ENCODE measurements at regions not wholly inside any gene's neighbourhood (a gene's known extent, or its start where the extent isn't known, plus 50 kb on each side); places are given as distances from the start of the nearest gene placed in this dataset.
"Not testable (repeated sequence)": the region's sequence is repeated elsewhere in the genome, so short reads cannot be mapped to it uniquely, and the experiment has no call there.

DNA sequence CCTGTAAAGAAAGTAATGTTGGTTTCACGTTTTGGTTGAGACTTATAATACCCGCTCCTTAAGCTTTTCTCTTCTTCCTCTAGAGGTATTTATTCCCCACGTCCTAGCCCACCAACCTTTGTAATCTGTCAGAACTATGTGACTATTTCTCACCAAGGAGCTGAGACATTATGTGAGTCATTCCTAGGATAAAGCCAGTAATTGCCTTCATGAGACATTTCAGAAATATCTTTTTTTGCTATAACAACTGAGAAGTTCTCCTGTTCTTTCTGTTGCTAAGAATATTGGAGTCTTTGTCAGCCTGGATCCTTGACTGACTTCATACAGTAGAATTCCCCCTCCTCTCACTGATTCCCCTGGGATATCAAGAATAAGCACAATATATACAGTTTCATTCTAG, 1497.0 kb upstream of the TENM4 start:
- DNase-seq (ENCODE audit: low read depth) = no peak

DNA sequence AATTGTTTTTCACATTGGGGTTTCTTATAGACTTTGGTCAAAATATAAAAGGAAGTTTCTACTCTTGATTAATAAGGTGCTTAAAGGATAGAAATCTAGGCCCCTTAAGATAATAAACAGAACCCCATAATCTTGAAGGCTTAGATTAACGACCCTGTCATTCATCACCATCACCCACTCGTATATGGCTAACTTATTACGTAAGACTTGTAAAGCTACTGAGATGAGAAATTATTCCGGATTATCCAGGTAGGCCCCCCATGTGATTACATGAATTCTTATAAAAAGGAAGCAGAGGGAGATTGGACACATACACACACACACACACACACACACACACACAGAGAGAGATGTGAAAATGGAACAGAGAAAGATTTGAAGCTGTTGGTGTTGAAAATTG, 1489.2 kb upstream of the TENM4 start:
- no peak for DNase-seq (ENCODE audit: low read depth)

DNA sequence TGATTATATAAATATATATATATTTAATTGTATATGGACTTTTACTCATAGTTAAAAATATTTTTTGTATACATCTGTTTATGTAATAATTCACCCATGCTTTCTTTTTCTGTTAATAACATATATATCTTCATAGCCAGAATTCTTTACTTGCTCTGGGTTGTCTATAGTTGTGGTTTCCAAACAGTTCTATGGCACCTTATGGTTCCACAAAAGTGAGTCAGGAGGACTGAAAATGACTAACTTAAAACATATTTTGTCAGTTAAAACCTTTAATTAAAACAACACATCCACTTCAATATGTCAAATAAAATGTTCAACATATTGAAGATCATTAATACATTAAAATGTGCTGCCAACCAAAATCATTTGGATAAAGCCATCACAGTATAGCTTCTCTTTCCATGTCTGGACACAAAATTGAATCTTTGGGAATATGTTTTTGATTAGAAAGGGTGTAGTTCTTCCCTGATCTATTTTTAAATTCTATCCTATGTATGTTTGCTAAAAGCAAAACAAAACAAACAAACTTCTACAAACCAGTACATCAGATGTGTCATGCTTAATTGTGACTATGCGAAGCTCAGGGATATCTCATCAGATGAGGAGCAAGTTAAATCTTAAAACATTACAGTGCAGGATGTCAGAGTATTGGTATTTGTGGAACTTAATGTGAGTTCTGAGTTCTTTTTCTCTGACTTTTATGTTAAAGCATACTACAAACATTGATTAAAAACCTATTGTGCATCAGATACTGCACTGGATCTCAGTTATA, 1488.4 kb upstream of the TENM4 start:
- no peak for DNase-seq (ENCODE audit: low read depth)

DNA sequence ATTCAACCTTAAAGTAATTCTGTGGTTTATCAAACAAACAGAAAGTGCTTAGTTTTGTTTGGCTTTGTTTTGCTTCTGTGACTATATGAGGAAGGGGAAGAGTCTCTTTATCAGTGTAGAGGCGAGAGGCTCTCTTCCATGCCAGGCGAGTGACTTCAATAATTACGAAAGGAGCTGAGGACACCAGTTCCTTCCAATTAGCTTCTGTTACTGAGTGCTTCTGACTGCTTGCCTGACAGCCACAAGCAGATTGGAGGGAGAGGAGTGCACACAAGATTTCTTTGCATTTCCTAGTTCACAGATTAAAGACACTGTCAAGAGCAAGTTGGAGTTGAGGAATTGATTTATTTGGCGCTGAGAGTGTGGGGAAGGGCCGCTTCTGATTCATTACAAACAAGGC, 1484.5 kb upstream of the TENM4 start:
- no peak for DNase-seq (ENCODE audit: low read depth)

DNA sequence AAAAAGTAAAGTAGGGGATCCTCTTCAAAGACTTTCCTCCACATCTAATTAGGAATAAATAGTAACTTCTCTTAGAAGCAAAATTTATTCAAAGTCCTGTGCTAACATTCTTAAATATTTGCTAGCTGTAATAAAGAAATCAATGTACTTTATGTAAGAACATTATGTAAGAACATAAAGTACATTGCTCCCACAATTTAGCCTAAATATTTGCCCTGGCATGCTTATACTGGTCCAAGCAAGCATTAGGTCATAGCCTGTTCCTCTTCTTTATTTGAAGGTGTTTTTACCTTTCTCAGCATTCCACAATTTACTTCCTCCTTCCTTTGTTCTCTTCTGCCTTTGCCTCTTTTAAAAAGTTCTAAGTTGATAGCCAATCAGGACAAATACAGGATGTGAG, 1480.5 kb upstream of the TENM4 start:
- DNase-seq (ENCODE audit: low read depth) = not testable (repeated sequence)

DNA sequence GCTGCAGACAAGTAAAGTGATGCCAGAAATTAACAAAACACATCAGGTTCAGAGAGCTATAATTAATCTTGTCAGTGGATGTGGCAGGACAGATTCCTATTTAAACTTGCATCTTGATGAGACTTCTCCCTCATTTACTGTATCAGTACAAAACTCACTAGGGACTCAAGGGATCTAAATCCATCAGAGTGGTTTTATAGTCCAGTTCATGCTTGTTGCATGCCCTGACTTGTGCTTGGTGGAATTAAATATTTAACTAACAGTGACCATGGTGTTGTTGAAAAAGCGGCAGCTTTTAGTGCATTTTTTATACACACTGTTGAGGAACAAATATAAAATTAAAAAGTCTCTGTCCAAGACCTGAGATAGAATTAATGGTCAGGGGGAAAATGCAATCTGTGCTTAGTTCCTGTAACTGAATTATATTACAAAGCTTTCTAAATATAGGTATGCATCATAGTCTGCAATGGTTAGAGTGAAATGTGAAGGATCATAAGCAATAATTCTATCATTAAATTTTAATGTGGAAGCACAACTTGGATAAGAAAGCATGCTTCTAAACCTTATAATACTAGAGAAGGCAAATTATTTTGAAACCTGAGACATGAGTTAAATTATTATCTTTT, 1475.5 kb upstream of the TENM4 start:
- DNase-seq (ENCODE audit: low read depth) = no peak

DNA sequence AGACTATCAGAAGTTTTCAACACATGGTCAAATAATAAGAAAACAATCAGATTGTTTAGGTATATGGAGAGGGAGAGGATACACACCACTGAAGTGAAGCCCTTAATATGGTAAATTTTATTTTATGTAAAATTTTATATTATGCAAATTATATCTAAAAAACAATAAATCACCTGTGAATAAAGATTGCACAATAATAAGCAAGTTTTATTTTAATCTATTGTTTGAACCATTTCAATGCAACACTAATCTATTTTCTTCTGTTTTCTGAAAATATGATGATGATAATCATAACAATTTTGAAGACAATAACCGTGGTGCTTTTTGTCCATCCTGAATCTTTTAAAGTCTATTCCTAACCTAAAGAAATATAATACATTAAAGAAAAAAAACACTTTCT, 1473.5 kb upstream of the TENM4 start:
- no peak for DNase-seq (ENCODE audit: low read depth)

DNA sequence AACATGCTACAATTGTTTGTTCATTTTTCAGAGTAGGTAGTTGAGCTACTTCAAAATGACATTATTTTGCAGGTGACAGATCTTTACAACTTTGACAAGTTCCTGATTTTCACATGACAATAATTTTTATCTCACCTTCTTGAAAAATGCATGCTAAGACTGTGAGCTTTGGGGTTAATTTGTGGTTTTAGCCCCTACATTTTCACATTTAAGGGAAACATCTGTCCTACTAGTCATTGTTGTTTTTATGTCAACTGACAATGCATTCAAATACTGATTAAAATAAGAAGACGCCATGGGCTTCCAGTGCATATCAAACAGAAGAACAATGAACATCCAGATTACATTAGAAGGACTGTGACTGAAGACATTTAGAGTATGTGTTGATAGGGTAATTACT, 1470.8 kb upstream of the TENM4 start:
- DNase-seq (ENCODE audit: low read depth) = no peak

DNA sequence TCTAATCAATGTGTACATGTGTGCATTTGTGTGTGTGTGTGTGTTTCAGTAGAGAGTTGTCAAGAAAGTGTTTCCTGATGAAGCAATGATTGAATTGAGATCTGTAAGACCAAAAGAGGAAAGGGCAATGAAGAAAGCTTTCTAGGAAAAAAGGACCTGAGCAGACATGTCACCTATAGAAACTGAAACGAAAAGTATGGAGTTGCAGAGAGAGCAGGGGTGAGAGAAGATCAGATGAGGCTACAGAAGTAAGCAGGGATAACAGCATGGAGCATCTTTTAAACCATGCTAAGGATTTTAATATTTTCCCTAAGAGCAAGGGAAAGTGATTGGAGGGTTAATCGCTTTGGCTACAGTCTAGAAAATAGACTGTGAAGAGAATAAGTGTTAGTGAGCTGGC, 1459.4 kb upstream of the TENM4 start:
- DNase-seq (ENCODE audit: low read depth) = no peak

DNA sequence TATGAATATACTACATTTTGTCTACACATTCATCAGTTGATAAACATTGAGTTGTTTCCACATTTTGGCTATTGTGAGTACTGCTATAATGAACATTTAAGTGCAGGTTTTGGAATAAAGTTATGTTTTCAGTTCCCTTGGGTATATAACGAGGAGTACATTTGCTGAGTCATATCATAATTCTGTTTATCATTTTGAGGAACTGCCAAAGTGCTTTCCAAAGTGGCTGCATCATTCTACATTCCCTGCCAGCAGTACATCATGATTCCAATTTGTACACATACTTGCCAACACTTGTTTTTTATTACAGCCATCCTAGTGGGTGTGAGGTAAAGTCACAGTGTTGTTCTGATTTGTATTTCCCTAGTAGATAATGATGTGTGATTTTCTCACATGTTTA, 1458.6 kb upstream of the TENM4 start:
- no peak for DNase-seq (ENCODE audit: low read depth)

DNA sequence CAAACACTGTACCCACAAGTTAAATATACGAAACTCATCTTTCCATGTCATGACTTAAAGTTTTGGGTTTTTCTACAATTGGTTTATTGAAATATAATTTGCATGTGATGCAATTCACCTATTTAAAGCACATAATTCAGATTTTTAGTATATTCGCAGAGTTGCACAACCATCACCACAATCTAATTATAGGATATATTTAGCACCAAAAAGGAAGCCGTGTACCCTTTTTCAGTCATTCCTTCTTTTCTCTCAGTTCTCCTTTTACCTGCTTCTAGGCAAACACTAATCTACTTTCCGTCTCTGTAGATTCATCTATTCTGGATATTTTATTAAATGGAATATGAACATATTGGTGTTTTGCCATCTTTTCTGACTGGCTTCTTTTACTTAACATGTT, 1458.1 kb upstream of the TENM4 start:
- DNase-seq (ENCODE audit: low read depth) = no peak

DNA sequence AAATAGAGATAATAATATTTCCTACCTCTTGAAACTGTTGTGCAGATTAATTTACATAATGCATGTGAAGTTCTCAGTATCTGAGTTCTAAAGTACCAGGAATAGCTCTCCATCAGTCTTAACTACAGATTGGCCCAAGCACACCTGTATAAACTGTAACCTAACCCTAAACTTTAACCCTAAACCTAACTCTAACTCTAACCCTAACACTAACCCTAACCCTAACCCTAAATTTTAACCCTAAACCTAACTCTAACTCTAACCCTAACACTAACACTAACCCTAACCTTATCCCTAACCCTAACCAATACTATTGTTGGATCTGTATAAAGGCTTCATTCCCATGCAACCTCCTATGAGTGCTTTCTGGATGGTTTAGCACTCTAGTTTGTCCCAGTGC, 1445.9 kb upstream of the TENM4 start:
- no peak for DNase-seq (ENCODE audit: low read depth)

DNA sequence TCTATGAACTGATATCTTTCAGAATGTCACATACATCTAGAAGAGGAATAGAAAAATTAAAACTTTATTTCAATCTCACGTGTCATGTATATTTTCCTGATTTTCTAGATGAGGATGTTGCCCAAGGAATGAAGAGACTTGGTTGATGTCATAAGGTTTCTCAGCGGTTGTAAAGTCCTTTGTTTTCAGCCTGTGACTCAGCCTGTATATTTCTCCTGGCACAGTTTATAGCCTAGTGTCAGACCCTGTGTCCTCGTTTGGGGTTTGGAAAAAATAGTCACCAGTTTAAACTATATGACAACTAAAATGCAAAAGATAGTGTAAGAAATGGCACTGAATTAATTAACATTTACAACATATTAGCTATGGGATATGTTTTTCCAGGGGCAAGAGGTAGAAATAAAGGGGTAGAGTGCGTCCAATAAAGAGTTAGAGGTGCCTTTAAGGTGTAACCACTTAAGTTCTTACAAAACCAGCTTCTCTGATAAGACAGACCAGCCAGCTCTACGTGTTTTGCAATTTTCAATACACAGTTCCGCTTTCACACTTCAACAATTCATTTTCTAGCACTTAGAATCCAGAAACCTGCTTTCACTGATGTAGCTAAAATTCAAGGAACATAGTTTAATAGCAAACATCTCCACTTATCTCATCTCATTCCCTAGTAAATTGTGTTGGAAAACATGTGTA, 1432.6 kb upstream of the TENM4 start:
- no peak for DNase-seq (ENCODE audit: low read depth)

DNA sequence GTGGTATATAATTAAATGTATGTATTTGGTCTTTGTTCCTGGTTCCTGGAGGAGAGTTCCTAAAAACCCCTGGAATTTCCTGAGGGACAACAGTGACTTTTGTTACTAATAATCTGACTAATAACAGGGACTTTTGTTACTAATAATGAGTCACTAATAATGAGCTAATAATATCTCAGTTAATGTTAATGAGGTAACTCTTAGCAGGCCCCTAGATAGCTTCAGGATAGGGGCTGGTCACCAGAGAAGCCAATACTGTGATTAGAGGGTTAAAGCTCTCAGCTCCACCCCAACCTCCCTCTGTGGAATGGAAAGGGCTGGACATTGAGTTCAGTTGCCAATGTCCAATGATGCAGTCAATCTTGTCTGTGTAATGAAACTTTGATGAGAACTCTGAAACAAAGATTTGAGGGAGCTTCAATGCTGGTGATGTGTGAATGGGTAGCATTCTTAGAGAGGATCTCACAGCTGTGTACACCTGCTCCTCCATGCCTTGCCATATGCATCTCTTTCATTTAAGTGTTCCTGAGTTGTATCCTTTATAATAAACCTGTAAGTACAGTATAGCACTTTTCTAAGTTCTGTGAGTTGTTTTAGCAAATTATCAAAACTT, 1431.4 kb upstream of the TENM4 start:
- no peak for DNase-seq (ENCODE audit: low read depth)

DNA sequence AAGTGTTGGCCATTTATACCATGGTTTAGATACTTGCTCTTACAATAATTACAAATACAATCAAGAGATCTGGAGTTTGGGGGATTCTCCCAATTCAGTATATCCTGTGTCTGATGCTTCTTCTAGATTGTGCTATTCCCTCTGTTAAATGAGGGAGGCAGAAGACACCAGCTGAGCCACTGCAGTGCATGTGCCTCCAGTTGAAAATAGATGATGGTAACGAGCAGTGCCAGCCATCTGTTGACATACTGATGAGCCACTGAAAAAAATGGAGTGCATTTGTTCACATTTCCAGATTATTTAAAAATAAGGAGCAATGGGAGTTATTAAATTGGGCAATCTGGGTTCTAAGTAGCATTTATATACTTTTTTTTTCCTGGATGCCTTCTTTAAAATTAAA, 1428.0 kb upstream of the TENM4 start:
- DNase-seq (ENCODE audit: low read depth) = no peak

DNA sequence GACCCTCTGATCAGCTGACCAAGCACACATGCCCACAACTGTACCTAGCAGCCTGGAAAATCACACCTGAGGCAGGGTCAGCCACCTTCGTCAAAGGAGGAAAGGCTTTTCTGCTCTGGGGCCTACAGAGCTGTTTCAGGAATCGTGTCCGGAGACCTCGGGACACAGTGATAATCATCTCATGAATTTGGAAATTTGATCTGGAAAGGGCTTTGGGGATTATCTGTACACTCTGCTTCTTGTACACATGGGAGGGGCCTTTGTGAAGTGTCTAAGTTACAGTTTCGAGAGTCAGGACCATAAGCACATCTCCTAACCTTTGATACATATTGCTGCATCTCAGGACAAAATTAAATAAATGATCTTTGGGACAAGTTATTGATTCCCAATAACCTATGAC, 1421.2 kb upstream of the TENM4 start:
- DNase-seq (ENCODE audit: low read depth) = no peak

DNA sequence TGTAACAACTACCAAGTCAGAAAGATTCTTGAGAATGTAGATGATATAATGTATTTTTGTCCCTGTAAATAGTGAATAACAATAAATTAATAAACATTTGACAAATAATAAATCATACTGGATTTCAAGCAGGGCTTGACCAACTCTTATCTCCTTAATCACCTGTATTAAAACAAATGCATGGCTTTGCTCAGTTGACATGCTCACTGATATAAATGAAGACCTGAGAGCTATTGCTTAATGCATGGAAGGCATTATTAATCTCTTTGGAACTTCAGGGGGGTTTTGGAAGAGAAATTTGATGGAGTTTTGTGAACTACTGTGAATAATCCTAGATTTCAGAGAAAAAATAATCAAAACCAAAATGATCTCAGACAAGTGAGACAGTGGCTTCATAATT, 1420.4 kb upstream of the TENM4 start:
- no peak for DNase-seq (ENCODE audit: low read depth)

DNA sequence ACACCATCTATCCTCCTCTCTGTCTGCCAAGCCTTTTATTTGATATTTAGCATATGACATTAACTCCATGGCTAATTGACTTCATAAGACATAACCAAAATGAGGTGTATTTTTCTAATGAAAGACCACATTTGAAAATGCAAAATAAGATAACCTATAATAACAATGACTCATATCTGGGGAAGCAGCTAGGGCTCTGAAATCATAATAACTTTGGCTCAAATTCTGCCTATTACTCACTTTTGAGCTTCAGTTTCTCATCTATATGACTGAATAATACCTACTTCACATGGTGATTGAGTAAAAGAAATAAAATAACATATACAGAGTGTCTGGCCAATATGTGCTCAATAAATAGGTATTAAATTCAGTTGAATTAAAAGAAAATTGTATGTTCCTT, 1419.8 kb upstream of the TENM4 start:
- DNase-seq (ENCODE audit: low read depth) = no peak

DNA sequence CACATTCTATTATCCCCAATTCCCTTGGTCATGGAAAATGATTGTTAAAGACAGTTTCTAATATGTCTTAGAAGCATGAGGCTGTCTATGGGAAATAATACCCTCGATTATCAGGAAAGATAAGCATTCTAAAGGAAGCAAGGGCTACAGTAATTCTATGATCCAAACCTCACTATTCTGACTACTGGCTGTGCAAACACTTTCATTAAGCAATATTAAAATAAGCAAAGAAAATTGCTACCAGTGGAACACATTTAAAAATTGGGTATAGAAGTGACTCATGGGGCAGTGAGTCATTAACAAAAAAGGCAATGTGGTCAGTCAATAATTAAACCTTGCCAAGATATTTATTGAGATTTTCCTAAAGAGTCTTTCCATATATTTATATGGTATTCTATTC, 1415.2 kb upstream of the TENM4 start:
- DNase-seq (ENCODE audit: low read depth) = no peak

DNA sequence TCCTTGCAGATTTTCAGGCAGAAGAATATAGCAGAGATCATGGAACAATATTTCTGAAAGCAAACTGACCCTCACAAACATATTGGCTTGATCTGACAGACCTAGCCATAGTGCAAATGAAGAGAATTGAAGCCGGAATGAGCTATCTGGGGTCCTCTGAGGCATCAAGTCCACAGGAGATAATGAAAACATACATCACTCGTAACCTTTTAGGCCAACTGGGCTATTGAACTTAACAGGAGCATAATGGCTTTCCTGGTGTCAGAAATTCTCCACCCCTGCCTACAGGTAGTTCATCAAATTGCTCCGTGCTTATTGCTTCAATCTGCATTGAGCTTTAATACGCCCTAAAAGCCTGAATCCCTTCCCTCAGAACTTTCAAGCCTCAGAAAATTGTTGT, 1414.6 kb upstream of the TENM4 start:
- DNase-seq (ENCODE audit: low read depth) = no peak

DNA sequence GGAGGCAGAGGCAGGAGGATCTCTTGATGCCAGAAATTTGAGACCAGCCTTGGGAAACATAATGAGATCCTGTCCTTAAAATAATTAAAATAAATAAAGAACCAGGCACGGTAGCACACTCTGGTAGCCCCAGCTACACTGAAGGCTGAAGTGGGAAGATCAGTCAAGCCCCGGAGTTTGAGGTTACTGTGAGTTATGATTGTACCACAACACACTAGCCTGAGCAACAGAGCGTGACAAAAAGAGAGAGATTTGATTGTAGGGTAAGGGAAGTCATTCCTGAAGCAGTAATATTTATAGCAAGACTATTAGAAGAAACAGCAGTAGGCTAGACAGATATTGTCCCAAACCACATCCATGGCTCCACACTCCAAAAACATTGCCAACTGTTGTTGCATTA, 1408.4 kb upstream of the TENM4 start:
- no peak for DNase-seq (ENCODE audit: low read depth)

DNA sequence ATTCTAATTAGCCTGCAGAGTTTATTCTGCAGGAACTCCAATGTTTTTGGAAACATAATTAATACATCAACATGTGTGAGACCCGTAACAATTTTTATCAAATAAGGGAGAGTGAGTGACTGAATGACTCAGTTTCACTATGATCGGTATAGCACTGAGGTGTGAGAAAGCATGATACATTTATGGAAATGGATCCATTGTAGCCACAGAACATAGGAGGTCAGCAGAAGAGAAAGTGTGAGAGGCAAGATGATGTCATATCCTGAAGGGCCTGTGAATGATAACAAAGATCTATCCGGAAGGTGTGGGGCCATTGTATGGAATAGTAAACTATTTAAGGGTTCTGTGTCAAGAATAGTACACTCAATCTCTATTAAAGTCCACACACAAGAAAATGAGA, 1406.1 kb upstream of the TENM4 start:
- DNase-seq (ENCODE audit: low read depth) = no peak

DNA sequence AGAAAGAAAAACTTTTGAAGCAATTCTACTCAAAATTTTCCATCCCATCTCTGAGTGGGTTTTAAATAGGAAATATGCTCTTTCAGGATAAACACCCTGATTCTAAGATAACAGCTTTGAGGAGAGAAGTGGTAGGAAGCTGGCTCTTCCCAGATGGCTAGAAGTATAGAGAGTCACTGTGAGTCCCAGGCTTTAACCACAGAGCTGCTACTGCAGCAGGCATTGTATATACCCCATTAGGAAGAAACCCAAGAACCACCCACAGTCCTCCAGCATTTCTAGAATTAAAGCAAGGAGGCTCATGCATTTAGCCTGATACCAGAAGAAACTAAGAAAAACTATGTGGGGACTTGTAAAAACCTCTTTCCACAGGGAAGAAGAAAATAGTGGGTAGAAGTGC, 1405.6 kb upstream of the TENM4 start:
- DNase-seq (ENCODE audit: low read depth) = no peak

Data from CMK (cell line).